ENCODE measurements at regions not wholly inside any gene's neighbourhood (a gene's known extent, or its start where the extent isn't known, plus 50 kb on each side); places are given as distances from the start of the nearest gene placed in this dataset.

DNA sequence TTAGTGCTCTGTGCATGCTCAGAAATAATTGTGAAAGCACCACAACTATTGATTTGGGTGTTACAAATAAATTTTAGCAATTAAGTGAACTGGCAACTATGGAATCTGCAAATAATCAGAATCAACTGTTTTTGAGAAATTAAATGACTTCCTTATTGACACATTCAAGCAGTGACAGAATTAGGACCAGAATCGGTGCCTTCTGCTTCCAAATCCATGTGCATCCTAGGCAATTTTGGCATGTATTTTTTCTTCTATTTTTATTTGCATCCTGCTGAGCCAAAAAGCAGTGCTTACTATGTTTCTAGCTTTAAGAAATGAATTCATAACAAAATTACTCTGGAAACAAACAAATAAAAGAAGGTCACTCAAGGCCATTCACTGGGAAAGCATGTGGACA lies 408.2 kb downstream of the GXYLT1 start:
- no peaks in the 10 kb centered on the region for H3K36me3 ChIP-seq
- TF ChIP-seq, protein P1, sequence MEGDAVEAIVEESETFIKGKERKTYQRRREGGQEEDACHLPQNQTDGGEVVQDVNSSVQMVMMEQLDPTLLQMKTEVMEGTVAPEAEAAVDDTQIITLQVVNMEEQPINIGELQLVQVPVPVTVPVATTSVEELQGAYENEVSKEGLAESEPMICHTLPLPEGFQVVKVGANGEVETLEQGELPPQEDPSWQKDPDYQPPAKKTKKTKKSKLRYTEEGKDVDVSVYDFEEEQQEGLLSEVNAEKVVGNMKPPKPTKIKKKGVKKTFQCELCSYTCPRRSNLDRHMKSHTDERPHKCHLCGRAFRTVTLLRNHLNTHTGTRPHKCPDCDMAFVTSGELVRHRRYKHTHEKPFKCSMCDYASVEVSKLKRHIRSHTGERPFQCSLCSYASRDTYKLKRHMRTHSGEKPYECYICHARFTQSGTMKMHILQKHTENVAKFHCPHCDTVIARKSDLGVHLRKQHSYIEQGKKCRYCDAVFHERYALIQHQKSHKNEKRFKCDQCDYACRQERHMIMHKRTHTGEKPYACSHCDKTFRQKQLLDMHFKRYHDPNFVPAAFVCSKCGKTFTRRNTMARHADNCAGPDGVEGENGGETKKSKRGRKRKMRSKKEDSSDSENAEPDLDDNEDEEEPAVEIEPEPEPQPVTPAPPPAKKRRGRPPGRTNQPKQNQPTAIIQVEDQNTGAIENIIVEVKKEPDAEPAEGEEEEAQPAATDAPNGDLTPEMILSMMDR (IDR thresholded peaks at IDR 0.05) = no peak
- H3K4me1 ChIP-seq (ENCODE audit: control insufficient read depth in 1 of 2, low read depth in 2 of 2) = no peaks in the 10 kb centered on the region
- no peak overlapping the region for H3K27ac ChIP-seq
- no peak overlapping the region for H3K4me3 ChIP-seq
- DNase-seq (ENCODE audit: low spot score) (no peak), ATAC-seq (ENCODE audit: insufficient number of reproducible peaks, low FRiP score, low read depth) (no peak)
- H3K27me3 ChIP-seq (replicated peaks; ENCODE audit: insufficient read depth) = no peaks in the 10 kb centered on the region
- no peaks in the 10 kb centered on the region for H3K9me3 ChIP-seq

DNA sequence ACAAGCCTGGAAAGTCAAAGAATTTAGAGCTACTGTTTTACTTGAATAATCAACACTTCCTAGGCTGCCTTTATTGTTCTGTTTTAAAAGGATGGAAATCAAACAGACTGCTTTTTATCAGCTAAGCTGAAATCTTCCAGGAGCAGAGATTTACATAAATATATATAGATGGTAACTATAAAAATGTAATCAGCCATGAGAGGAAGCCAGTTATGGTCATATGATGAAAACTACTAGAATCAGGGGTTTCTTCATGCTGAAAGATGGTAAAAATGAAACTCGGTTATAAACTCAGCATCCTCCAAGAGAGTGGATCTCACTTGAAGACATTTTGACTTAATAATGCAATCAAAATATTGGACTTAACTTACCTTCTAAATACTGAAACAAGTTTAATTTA lies 413.0 kb downstream of the GXYLT1 start:
- Histone ChIP-seq H3K4me3 (no peak overlapping the region), H3K4me1 (ENCODE audit: control insufficient read depth in 1 of 2, low read depth in 2 of 2) (no peaks in the 10 kb centered on the region), H3K36me3 (no peaks in the 10 kb centered on the region), H3K27ac (no peak overlapping the region), H3K27me3 (replicated peaks; ENCODE audit: insufficient read depth) (no peaks in the 10 kb centered on the region), H3K9me3 (no peaks in the 10 kb centered on the region)
- ATAC-seq (ENCODE audit: insufficient number of reproducible peaks, low FRiP score, low read depth) = no peak
- TF ChIP-seq, protein P1 (IDR thresholded peaks at IDR 0.05) = no peak
- DNase-seq (ENCODE audit: low spot score) = no peak

DNA sequence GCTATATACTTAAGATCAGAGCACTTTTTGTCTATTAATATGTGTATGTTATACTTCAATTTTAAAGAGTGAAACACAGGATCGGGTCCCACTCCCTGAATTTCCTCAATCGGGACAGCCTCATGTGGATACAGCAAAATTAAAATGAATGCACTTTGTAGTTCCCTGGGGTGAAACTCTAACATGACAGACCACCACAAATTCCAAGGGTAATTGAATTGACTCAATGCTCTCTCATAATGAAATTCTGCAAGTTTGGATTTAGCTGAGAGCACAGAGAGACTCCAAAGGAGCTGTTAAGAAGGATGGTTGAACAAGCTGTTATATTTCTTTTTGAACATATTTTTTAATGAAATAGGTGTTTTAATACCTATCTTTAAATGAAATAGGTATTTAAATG lies 413.6 kb downstream of the GXYLT1 start:
- H3K9me3 ChIP-seq = no peaks in the 10 kb centered on the region
- TF ChIP-seq, protein P1 (IDR thresholded peaks at IDR 0.05) = no peak

DNA sequence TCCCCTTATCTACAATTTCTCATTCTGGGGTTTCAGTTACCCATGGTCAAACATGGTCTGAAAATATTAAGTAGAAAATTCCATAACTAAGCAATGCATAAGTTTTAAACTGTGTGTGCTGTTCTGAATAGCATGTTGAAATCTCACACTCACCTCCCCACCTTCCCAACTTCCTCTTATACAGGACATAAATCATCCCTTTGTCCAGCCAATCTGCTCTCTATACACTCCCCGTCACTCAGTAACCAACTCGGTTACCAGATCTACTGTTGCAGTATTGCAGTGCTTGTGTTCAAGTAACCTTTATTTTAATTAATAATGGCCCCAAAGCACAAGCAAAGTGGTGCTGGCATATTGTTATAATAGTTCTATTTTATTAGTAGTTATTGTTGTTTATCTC lies 420.5 kb downstream of the GXYLT1 start:
- Histone ChIP-seq H3K4me1 (ENCODE audit: control insufficient read depth in 1 of 2, low read depth in 2 of 2) (no peaks in the 10 kb centered on the region), H3K9me3 (no peaks in the 10 kb centered on the region), H3K36me3 (no peaks in the 10 kb centered on the region), H3K4me3 (no peak overlapping the region), H3K27me3 (replicated peaks; ENCODE audit: insufficient read depth) (no peaks in the 10 kb centered on the region), H3K27ac (no peak overlapping the region)
- ATAC-seq (ENCODE audit: insufficient number of reproducible peaks, low FRiP score, low read depth) (no peak), DNase-seq (ENCODE audit: low spot score) (no peak)
- TF ChIP-seq, protein P1 (IDR thresholded peaks at IDR 0.05) = no peak

More for the DNA sequence above, 413.6 kb downstream of the GXYLT1 start:
- DNase-seq (ENCODE audit: low spot score) (no peak), ATAC-seq (ENCODE audit: insufficient number of reproducible peaks, low FRiP score, low read depth) (no peak)
- no peaks in the 10 kb centered on the region for H3K4me1 ChIP-seq (ENCODE audit: control insufficient read depth in 1 of 2, low read depth in 2 of 2)
- H3K27ac ChIP-seq = no peak overlapping the region
- H3K27me3 ChIP-seq (replicated peaks; ENCODE audit: insufficient read depth) = no peaks in the 10 kb centered on the region
- no peak overlapping the region for H3K4me3 ChIP-seq
- no peaks in the 10 kb centered on the region for H3K36me3 ChIP-seq

DNA sequence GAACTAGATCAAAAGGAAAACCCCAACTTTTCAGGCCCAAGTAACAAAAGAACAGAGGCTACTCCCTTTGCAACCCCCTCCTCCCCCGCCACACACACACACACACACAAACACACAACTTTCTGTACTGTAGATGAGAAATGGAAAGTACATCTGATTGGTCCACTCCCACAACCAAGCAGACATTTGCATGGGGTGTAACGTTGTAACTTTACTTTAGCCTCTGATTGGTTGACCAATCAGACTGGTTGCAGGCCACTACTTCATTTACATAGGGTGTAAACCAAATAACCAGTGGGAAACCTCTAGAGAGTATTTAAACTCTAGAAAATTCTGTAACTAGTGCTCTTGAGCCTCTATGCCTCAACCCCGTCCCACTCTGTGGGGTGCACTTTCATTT lies 425.5 kb downstream of the GXYLT1 start:
- DNase-seq (ENCODE audit: low spot score) (no peak), ATAC-seq (ENCODE audit: insufficient number of reproducible peaks, low FRiP score, low read depth) (no peak)
- Histone ChIP-seq H3K9me3 (no peaks in the 10 kb centered on the region), H3K4me3 (no peak overlapping the region), H3K27ac (no peak overlapping the region), H3K27me3 (replicated peaks; ENCODE audit: insufficient read depth) (no peaks in the 10 kb centered on the region), H3K36me3 (no peaks in the 10 kb centered on the region), H3K4me1 (ENCODE audit: control insufficient read depth in 1 of 2, low read depth in 2 of 2) (no peaks in the 10 kb centered on the region)
- TF ChIP-seq, protein P1 (IDR thresholded peaks at IDR 0.05) = no peak
